A549 (cell line): ENCODE measurements at regions not wholly inside any gene's neighbourhood (a gene's known extent, or its start where the extent isn't known, plus 50 kb on each side); places are given as distances from the start of the nearest gene placed in this dataset.

Experiments
- ATAC-seq, 2 experiments: fragments of 200-7000 bp in 1 of 2; fragments of >200 bp in 1 of 2; cut with Nextera tagmentation in 1 of 2; cut with Tn5 transposase in 1 of 2; 3 replicates each; pipeline versions ENCODE4 v1.8.0 to v1.9.1; 2018 to 2020; ENCODE audit warnings: mild to moderate bottlenecking in 1 of 2, moderate library complexity in 1 of 2
- CTCF ChIA-PET: fragments of 300-600 bp; sonication (Branson Sonifier 250); formaldehyde crosslinking; extraction: SDS; loops from one replicate; lab custom pipeline; 2021; ENCODE audit warnings: antibody characterized with exemption, inconsistent platforms; lab: Yijun Ruan, JAX
- POLR2A ChIA-PET: fragments of 350-600 bp; formaldehyde crosslinking; extraction: SDS; loops from one replicate; lab custom pipeline; 2021; ENCODE audit warnings: antibody characterized with exemption, inconsistent platforms; lab: Yijun Ruan, JAX
- DNase-seq, 2 experiments: peaks; one replicate each; pipeline versions ENCODE4 v3.0.0 to v3.0.0-alpha.2; 2011 to 2016; ENCODE audit warnings: low read depth in 1 of 2, low spot score in 1 of 2
- FAIRE-seq: peaks from 2 replicates; lab custom pipeline; 2011; peaks lifted over from hg19 to GRCh38; lab: Jason Lieb, UNC
- H3K27ac ChIP-seq, 2 experiments: fragments of >200 bp; sonication (Bioruptor Twin); formaldehyde crosslinking; 3 replicates each; pipeline ENCODE4 v1.5.1; 2016 to 2017
- H3K4me1 ChIP-seq: fragments of >200 bp; sonication (Bioruptor Twin); formaldehyde crosslinking; 3 replicates; pipeline ENCODE4 v1.6.1; 2016
- H3K4me2 ChIP-seq: fragments of >200 bp; sonication (Bioruptor Twin); formaldehyde crosslinking; 3 replicates; pipeline ENCODE4 v1.6.1; 2016
- H3K4me3 ChIP-seq: fragments of >200 bp; sonication (Bioruptor Twin); formaldehyde crosslinking; 3 replicates; pipeline ENCODE4 v1.5.1; 2016
- H3K9me3 ChIP-seq: fragments of >200 bp; sonication (Bioruptor Twin); formaldehyde crosslinking; 3 replicates; pipeline ENCODE4 v1.6.1; 2016
- CBX2 ChIP-seq: fragments of 200-600 bp; sonication (generic); IDR thresholded peaks from 2 replicates; pipeline ENCODE4 v1.6.1; 2016; ENCODE audit warnings: low read depth, mild to moderate bottlenecking, borderline replicate concordance
- CHD4 ChIP-seq: fragments of 200-600 bp; sonication (generic); IDR thresholded peaks from 2 replicates; pipeline ENCODE4 v1.6.1; 2016; ENCODE audit warnings: antibody characterized with exemption, mild to moderate bottlenecking, borderline replicate concordance
- EHF ChIP-seq: fragments of 250-450 bp; sonication (Bioruptor Pico); IDR thresholded peaks from 2 replicates; pipeline ENCODE4 v1.5.0; 2020; ENCODE audit warnings: mild to moderate bottlenecking
- ESRRA ChIP-seq: fragments of 150-350 bp; IDR thresholded peaks from 2 replicates; pipeline ENCODE4 v1.6.1; 2014; ENCODE audit warnings: mild to moderate bottlenecking, low read length, borderline replicate concordance
- FOSL2 ChIP-seq, 2 experiments: fragments of 450-650 bp in 1 of 2; fragments of >200 bp in 1 of 2; sonication (Bioruptor Twin) in 1 of 2; formaldehyde crosslinking; IDR thresholded peaks; 2 replicates each; pipeline versions ENCODE4 v1.5.0 to v1.6.1; 2016 to 2020; ENCODE audit warnings: mild to moderate bottlenecking in 1 of 2, moderate library complexity in 1 of 2
- GATA3 ChIP-seq: IDR thresholded peaks from 2 replicates; pipeline ENCODE4 v1.6.1; 2012; ENCODE audit warnings: borderline replicate concordance
- HEYL ChIP-seq: fragments of 250-450 bp; sonication (Bioruptor Pico); IDR thresholded peaks from 2 replicates; pipeline ENCODE4 v1.8.0; 2021; ENCODE audit warnings: mild to moderate bottlenecking, moderate library complexity
- HOXA7 ChIP-seq: fragments of 250-450 bp; sonication (Bioruptor Pico); IDR thresholded peaks from 2 replicates; pipeline ENCODE4 v1.5.0; 2020; ENCODE audit warnings: mild to moderate bottlenecking, moderate library complexity
- HOXB13 ChIP-seq: fragments of 250-450 bp; sonication (Bioruptor Pico); IDR thresholded peaks from 2 replicates; pipeline ENCODE4 v1.5.0; 2020; ENCODE audit warnings: low read depth, mild to moderate bottlenecking, moderate library complexity
- JUN ChIP-seq, 2 experiments: fragments of >200 bp; sonication (Bioruptor Twin); formaldehyde crosslinking; IDR thresholded peaks; 2 replicates in 1 of 2; 3 replicates in 1 of 2; pipeline ENCODE4 v1.6.1; 2016 to 2017
- JUNB ChIP-seq: fragments of >200 bp; sonication (Bioruptor Twin); formaldehyde crosslinking; IDR thresholded peaks from 2 replicates; pipeline ENCODE4 v1.6.1; 2016
- KDM1A ChIP-seq: fragments of 200-600 bp; sonication (generic); IDR thresholded peaks from 2 replicates; pipeline ENCODE4 v1.6.1; 2016; ENCODE audit warnings: low read depth, mild to moderate bottlenecking
- KDM5A ChIP-seq: fragments of 200-600 bp; sonication (generic); IDR thresholded peaks from 2 replicates; pipeline ENCODE4 v1.6.1; 2016; ENCODE audit warnings: antibody characterized with exemption, mild to moderate bottlenecking
- MAZ ChIP-seq: fragments of 150-350 bp; IDR thresholded peaks from 2 replicates; pipeline ENCODE4 v1.6.1; 2014; ENCODE audit warnings: antibody characterized with exemption, low read depth, low read length, borderline replicate concordance
- NR3C1 ChIP-seq: fragments of >200 bp; sonication (Bioruptor Twin); formaldehyde crosslinking; IDR thresholded peaks from 3 replicates; pipeline ENCODE4 v1.6.1; 2017
- POLR2A ChIP-seq: IDR thresholded peaks from 2 replicates; pipeline ENCODE4 v1.6.1; 2012; ENCODE audit warnings: mild to moderate bottlenecking, low read length
- RAD21 ChIP-seq, 2 experiments: fragments of >200 bp in 1 of 2; sonication (Bioruptor Twin) in 1 of 2; formaldehyde crosslinking in 1 of 2; IDR thresholded peaks in 1 of 2; conservative IDR thresholded peaks in 1 of 2; 2 replicates in 1 of 2; 3 replicates in 1 of 2; pipeline ENCODE4 v1.6.1; 2012 to 2018; ENCODE audit warnings: inconsistent platforms in 1 of 2
- RCOR1 ChIP-seq: fragments of 150-350 bp; IDR thresholded peaks from 2 replicates; pipeline ENCODE4 v1.6.1; 2014; ENCODE audit warnings: antibody characterized with exemption, low read length, low read depth
- RNF2 ChIP-seq: fragments of 200-600 bp; sonication (generic); IDR thresholded peaks from 2 replicates; pipeline ENCODE4 v1.6.1; 2016; ENCODE audit warnings: low read depth, mild to moderate bottlenecking, antibody characterized with exemption, moderate library complexity, borderline replicate concordance
- SMC3 ChIP-seq: fragments of >200 bp; sonication (Bioruptor Twin); formaldehyde crosslinking; IDR thresholded peaks from 3 replicates; pipeline ENCODE4 v1.6.1; 2018; ENCODE audit warnings: inconsistent platforms
- SREBF2 ChIP-seq: fragments of 450-650 bp; IDR thresholded peaks from 2 replicates; pipeline ENCODE4 v1.6.1; 2014; ENCODE audit warnings: mild to moderate bottlenecking, moderate library complexity
- ZC3H11A ChIP-seq: fragments of 450-650 bp; IDR thresholded peaks from 2 replicates; pipeline ENCODE4 v1.6.1; 2014; ENCODE audit warnings: antibody characterized with exemption, mild to moderate bottlenecking
- WGBS: methylation state at CpG from one replicate; pipeline ENCODE4 v1.1.6; 2017; ENCODE audit errors: missing lambda C conversion rate; 5-methylcytosine and 5-hydroxymethylcytosine counted together
- TF ChIP-seq, protein P1 (sequence below): IDR thresholded peaks from 2 replicates; pipeline ENCODE4 v1.6.1; 2012
- TF ChIP-seq, protein P2 (sequence below): fragments of 150-350 bp; IDR thresholded peaks from 2 replicates; pipeline ENCODE4 v1.6.1; 2014; ENCODE audit warnings: low read depth, mild to moderate bottlenecking, low read length
- TF ChIP-seq, protein P3 (sequence below): fragments of >200 bp; sonication (Bioruptor Twin); formaldehyde crosslinking; IDR thresholded peaks from 3 replicates; pipeline ENCODE4 v1.6.1; 2016

DNA sequence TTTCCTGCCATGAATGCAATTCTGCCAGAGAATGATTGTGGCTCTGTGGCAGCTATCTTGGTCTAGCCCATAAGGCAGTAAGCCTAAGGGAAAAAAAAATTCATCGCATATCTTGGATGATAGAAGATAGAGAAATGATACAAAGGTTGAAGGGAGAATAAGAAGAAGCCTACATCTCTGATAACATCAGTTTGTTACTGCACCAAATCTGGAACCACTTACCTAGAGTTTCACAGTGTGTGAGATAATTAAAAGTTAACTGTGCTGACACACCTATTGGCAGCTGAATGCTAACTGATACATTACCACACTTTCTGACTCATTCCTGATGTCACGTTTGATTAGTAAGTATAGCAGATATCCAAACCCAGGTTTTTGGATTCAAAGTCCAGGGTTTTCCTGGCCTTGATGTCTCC, 91.6 kb upstream of the TAF11L2 start:
- peaks cover 59% of the 10 kb centered on the region for H3K4me1 ChIP-seq
- peak in 1 of 2 experiments; percentile 27; a peak in 2 of 6 replicates for ATAC-seq
- no peak overlapping the region for H3K4me3 ChIP-seq
- peak overlapping the region; percentile 55 for H3K4me2 ChIP-seq
- H3K27ac ChIP-seq: peak overlapping the region; percentile 31 to 73; a peak in 4 of 6 replicates
- FAIRE-seq: no peak
- H3K9me3 ChIP-seq: no peaks in the 10 kb centered on the region
- ChIA-PET CTCF (interaction anchor here (1.4 kb wide), 1 partner anchor 10 kb away, joined by 3 read pairs; no protein-coding TSS in a partner anchor), POLR2A (no interaction called here)
- no peak for DNase-seq
- WGBS: 41% methylated on average over 2 of the region's 2 CpGs
- TF ChIP-seq ESRRA (no peak), GATA3 (peak; percentile 43; the same call in 1 of the 2 replicates), CHD4 (no peak), FOSL2 (IDR thresholded peaks at IDR 0.05) (0 out of 2 replicates have a peak, but pooled peaks have one; percentile 38), FOSL2 (CRISPR knock-in tag; IDR thresholded peaks at IDR 0.05) (peak; percentile 71), MAZ (no peak), RCOR1 (no peak), SMC3 (no peak), RNF2 (no peak)

DNA sequence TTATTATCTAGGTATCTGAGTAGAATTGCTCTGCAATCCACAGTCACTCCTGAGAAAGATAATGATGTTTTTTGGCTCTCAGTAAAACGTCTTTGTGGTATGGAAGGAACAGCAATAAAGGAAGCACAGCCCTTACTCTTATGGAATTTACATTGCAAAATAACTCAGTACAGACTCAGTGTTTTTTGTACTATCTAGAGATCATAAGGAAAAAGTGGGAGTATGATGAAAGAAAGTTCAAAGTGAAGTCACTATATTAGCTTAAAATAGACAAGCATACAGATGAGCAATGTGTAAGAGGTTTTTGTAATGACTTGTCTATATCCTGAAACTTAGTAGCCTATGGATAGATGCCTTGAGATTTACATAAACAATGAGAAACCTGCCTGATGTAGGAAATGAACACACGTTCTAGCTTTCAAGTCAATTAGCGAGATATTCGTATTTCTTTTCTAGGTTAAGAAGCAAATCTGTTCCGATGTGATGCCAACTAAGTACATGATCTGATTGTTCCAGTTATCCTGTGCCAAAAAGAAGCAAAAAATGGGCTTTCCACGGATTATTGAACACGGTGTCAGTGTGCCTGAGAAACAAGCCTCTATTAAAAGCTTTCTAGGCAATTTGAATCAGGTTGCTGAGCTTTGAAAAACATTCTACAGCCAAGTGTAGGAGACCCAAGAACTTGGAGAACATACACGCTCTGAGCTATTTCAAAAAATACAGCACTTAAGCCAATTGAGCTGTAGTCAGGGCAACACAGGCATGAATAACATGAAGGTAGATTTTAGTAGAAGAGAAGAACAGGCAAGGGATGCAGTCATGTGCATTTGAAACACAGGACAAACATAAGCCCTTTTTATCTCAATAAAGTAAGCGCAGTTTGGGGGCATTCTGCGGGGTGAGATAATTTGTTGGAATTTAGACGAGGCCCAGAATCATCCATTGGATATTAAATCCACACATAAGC, 86.3 kb upstream of the TAF11L2 start:
- POLR2A ChIA-PET: no interaction called here
- FAIRE-seq (peak; percentile 7), ATAC-seq (no peak), DNase-seq (no peak)
- Histone ChIP-seq H3K27ac (peak overlapping the region; percentile 16 to 33; a peak in 3 of 6 replicates), H3K4me2 (no peak overlapping the region), H3K4me1 (peaks cover 28% of the 10 kb centered on the region), H3K9me3 (no peaks in the 10 kb centered on the region), H3K4me3 (no peak overlapping the region)
- CTCF ChIA-PET: interaction anchor here (1.2 to 1.6 kb wide), 4 partner anchors 8 to 196 kb away, joined by 3 to 4 read pairs (median 4); no protein-coding TSS in a partner anchor
- 82% methylated on average over 11 of the region's 11 CpGs for WGBS
- TF ChIP-seq HOXB13 (CRISPR knock-in tag): no peak
- TF ChIP-seq KDM1A: no peak
- TF ChIP-seq, protein P1, sequence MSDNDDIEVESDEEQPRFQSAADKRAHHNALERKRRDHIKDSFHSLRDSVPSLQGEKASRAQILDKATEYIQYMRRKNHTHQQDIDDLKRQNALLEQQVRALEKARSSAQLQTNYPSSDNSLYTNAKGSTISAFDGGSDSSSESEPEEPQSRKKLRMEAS: no peak
- no peak for TF ChIP-seq POLR2A
- no peak for TF ChIP-seq JUNB
- no peak for TF ChIP-seq RCOR1
- no peak for TF ChIP-seq HEYL (CRISPR knock-in tag)
- TF ChIP-seq, protein P2, sequence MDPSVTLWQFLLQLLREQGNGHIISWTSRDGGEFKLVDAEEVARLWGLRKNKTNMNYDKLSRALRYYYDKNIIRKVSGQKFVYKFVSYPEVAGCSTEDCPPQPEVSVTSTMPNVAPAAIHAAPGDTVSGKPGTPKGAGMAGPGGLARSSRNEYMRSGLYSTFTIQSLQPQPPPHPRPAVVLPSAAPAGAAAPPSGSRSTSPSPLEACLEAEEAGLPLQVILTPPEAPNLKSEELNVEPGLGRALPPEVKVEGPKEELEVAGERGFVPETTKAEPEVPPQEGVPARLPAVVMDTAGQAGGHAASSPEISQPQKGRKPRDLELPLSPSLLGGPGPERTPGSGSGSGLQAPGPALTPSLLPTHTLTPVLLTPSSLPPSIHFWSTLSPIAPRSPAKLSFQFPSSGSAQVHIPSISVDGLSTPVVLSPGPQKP: no peak
- no peak for TF ChIP-seq NR3C1
- TF ChIP-seq EHF (CRISPR knock-in tag): no peak
- no peak for TF ChIP-seq JUN (IDR thresholded peaks at IDR 0.05)
- no peak for TF ChIP-seq SREBF2
- TF ChIP-seq CBX2: no peak
- no peak for TF ChIP-seq MAZ
- no peak for TF ChIP-seq KDM5A
- TF ChIP-seq SMC3: no peak
- no peak for TF ChIP-seq RAD21 (conservative IDR thresholded peaks at IDR 0.05 in 1 of 2, IDR thresholded peaks at IDR 0.05 in 1 of 2)
- TF ChIP-seq, protein P3, sequence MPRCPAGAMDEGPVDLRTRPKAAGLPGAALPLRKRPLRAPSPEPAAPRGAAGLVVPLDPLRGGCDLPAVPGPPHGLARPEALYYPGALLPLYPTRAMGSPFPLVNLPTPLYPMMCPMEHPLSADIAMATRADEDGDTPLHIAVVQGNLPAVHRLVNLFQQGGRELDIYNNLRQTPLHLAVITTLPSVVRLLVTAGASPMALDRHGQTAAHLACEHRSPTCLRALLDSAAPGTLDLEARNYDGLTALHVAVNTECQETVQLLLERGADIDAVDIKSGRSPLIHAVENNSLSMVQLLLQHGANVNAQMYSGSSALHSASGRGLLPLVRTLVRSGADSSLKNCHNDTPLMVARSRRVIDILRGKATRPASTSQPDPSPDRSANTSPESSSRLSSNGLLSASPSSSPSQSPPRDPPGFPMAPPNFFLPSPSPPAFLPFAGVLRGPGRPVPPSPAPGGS: no peak
- TF ChIP-seq HOXA7 (CRISPR knock-in tag): no peak
- TF ChIP-seq ZC3H11A: no peak
